ENCODE measurements at regions not wholly inside any gene's neighbourhood (a gene's known extent, or its start where the extent isn't known, plus 50 kb on each side); places are given as distances from the start of the nearest gene placed in this dataset.

- TF ChIP-seq POLR2A (IDR thresholded peaks at IDR 0.05) = no peak
- TF ChIP-seq CTCF (IDR thresholded peaks at IDR 0.05) = no peak
Measured at GRCh38 chr10:18738835-18739234, 79.6 kb downstream of the ARL5B start.

All from ovary (tissue), 3 donors.